Activated B cell treated with CpG ODN at 0.5 μM for 24 hours (primary cell): ENCODE measurements at regions not wholly inside any gene's neighbourhood (a gene's known extent, or its start where the extent isn't known, plus 50 kb on each side); places are given as distances from the start of the nearest gene placed in this dataset.
"Not testable (repeated sequence)": the region's sequence is repeated elsewhere in the genome, so short reads cannot be mapped to it uniquely, and the experiment has no call there.

ENCODE experiments used
- ATAC-seq: fragments of 200-7000 bp; cut with Tn5 transposase; one replicate; pipeline ENCODE4 v1.10.0; 2021; ENCODE audit warnings: low read depth, mild to moderate bottlenecking, moderate library complexity
- CTCF ChIA-PET: fragments of 350-600 bp; sonication (Branson Sonifier 250); formaldehyde crosslinking; loops from one replicate; lab custom pipeline; 2021; ENCODE audit warnings: antibody characterized with exemption; lab: Charles Lee
- POLR2A ChIA-PET: fragments of 350-600 bp; sonication (Branson Sonifier 250); formaldehyde crosslinking; loops from one replicate; lab custom pipeline; 2021; ENCODE audit warnings: antibody characterized with exemption; lab: Charles Lee
- DNase-seq: peaks from one replicate; pipeline ENCODE4 v3.0.0; 2022
- H3K27ac Mint-ChIP-seq: one replicate; pipeline ENCODE4 v1.8.0; 2020; ENCODE audit warnings: mixed read lengths
- H3K27me3 Mint-ChIP-seq: one replicate; pipeline ENCODE4 v1.8.0; 2021; ENCODE audit warnings: mixed read lengths
- H3K36me3 Mint-ChIP-seq: one replicate; pipeline ENCODE4 v1.8.0; 2021; ENCODE audit warnings: low read depth, mixed read lengths
- H3K4me1 Mint-ChIP-seq: one replicate; pipeline ENCODE4 v1.8.0; 2021; ENCODE audit warnings: mixed read lengths
- H3K4me3 Mint-ChIP-seq: one replicate; pipeline ENCODE4 v1.8.0; 2020; ENCODE audit warnings: mild to moderate bottlenecking, mixed read lengths
- H3K9me3 Mint-ChIP-seq: one replicate; pipeline ENCODE4 v1.8.0; 2020; ENCODE audit warnings: mixed read lengths
- intact Hi-C: fragments of 100-400 bp; cut with micrococcal nuclease; formaldehyde crosslinking; loops from one replicate; pipeline ENCODE4 v1.15.1; 2024
- TF ChIP-seq, protein P1 (sequence below): fragments of 200-600 bp; IDR thresholded peaks from one replicate; pipeline ENCODE4 v1.8.0; 2022; ENCODE audit warnings: antibody characterized with exemption, mild to moderate bottlenecking

DNA sequence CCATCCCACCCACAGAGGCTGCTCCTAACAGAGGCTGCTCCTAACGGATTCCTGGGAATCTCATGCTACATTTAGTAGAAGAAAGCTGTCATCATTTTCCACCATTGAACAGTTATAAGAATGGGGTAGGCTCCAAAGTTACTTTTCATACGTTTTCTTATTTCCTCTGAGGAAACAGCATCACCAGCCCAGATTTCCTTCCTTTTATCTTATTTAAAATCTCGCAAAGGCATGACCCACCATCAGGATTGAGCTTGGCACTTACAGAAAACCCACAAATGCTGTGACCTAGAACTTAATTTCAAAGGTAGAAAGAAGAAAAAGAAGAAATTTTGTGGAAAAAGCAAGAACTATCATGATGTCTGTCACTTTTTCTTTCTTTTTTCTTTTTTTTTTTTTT, 168.0 kb downstream of the LY86 start:
- TF ChIP-seq, protein P1, sequence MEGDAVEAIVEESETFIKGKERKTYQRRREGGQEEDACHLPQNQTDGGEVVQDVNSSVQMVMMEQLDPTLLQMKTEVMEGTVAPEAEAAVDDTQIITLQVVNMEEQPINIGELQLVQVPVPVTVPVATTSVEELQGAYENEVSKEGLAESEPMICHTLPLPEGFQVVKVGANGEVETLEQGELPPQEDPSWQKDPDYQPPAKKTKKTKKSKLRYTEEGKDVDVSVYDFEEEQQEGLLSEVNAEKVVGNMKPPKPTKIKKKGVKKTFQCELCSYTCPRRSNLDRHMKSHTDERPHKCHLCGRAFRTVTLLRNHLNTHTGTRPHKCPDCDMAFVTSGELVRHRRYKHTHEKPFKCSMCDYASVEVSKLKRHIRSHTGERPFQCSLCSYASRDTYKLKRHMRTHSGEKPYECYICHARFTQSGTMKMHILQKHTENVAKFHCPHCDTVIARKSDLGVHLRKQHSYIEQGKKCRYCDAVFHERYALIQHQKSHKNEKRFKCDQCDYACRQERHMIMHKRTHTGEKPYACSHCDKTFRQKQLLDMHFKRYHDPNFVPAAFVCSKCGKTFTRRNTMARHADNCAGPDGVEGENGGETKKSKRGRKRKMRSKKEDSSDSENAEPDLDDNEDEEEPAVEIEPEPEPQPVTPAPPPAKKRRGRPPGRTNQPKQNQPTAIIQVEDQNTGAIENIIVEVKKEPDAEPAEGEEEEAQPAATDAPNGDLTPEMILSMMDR: no peak
- H3K27me3 Mint-ChIP-seq: peaks cover 9% of the 10 kb centered on the region
- ATAC-seq (no peak), DNase-seq (no peak)
- peaks cover 21% of the 10 kb centered on the region for H3K4me1 Mint-ChIP-seq
- POLR2A ChIA-PET: interaction anchor here (0.7 kb wide), 2 partner anchors 295 to 422 kb away, joined by 3 to 11 read pairs; no protein-coding TSS in a partner anchor
- CTCF ChIA-PET: interaction anchor here (0.8 kb wide), 1 partner anchor 485 kb away, joined by 3 read pairs; no protein-coding TSS in a partner anchor
- H3K9me3 Mint-ChIP-seq: no peaks in the 10 kb centered on the region
- intact Hi-C loops: no loop called here
- no peak overlapping the region for H3K4me3 Mint-ChIP-seq
- no peak overlapping the region for H3K27ac Mint-ChIP-seq
- no peaks in the 10 kb centered on the region for H3K36me3 Mint-ChIP-seq

DNA sequence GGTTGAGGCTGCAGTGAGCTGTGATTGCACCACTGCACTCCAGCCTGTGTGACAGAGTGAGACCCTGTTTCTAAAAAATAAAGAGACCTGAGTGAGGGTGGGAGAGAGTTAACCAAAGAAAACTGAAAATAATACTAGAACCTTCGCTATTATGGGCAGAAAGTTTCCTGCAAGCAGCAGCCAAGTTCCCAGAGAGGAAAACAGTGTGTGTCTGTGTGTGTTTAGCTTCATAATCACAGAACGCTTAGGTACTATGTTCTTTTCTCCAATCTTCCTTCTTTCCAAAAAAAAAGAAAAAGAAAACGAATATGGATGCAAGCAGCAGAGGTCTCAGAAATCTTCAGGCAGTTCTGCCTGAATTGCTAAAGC, 170.0 kb downstream of the LY86 start:
- intact Hi-C loops: no loop called here
- H3K27ac Mint-ChIP-seq: no peak overlapping the region
- TF ChIP-seq, protein P1: no peak
- peaks cover 9% of the 10 kb centered on the region for H3K27me3 Mint-ChIP-seq
- no peaks in the 10 kb centered on the region for H3K36me3 Mint-ChIP-seq
- POLR2A ChIA-PET: no interaction called here
- CTCF ChIA-PET: interaction anchor here (0.6 to 3.2 kb wide), 31 partner anchors 8 to 856 kb away, joined by 3 to 54 read pairs (median 4); no protein-coding TSS in a partner anchor
- DNase-seq (no peak), ATAC-seq (no peak)
- no peaks in the 10 kb centered on the region for H3K9me3 Mint-ChIP-seq
- H3K4me1 Mint-ChIP-seq: peaks cover 21% of the 10 kb centered on the region
- no peak overlapping the region for H3K4me3 Mint-ChIP-seq

GRCh38 chr6:6758915-6759654, 170.6 kb downstream of the LY86 start:
- CTCF ChIA-PET: interaction anchor here (0.6 to 3.2 kb wide), 32 partner anchors 9 to 856 kb away, joined by 3 to 54 read pairs (median 4); no protein-coding TSS in a partner anchor
- POLR2A ChIA-PET: no interaction called here
- no peaks in the 10 kb centered on the region for H3K9me3 Mint-ChIP-seq
- H3K4me1 Mint-ChIP-seq: peaks cover 21% of the 10 kb centered on the region
- DNase-seq (peak; percentile 22), ATAC-seq (peak; percentile 88)
- H3K27me3 Mint-ChIP-seq: peaks cover 9% of the 10 kb centered on the region
- no peaks in the 10 kb centered on the region for H3K36me3 Mint-ChIP-seq
- TF ChIP-seq, protein P1: no peak
- H3K4me3 Mint-ChIP-seq: no peak overlapping the region
- intact Hi-C loops: loop anchor here (1.0 kb wide), 3 partner anchors 327 to 856 kb away; no protein-coding TSS in a partner anchor
- no peak overlapping the region for H3K27ac Mint-ChIP-seq

DNA sequence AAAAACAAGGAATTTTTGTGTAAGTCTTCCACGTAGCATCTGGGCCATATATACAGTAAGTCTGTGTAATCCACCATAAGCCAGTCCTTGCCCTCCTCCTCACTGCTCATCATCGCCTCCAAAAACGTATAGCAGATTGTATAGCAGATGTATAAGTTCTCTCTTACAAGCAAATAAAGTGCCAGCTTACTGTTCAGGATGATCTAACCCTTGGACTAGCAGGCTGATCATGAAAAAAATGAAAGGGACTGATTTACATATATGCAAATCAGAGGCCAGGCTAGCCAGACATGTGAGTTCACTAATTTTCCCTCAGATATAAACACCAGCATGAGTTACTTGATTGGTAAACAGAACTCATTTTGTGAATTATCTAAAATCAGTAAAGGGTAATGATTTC, 171.5 kb downstream of the LY86 start:
- POLR2A ChIA-PET: no interaction called here
- TF ChIP-seq, protein P1: no peak
- Mint-ChIP-seq H3K36me3 (no peaks in the 10 kb centered on the region), H3K4me1 (peaks cover 21% of the 10 kb centered on the region), H3K27ac (no peak overlapping the region), H3K4me3 (no peak overlapping the region), H3K27me3 (peaks cover 6% of the 10 kb centered on the region), H3K9me3 (no peaks in the 10 kb centered on the region)
- no peak for DNase-seq
- CTCF ChIA-PET: interaction anchor here (1.1 to 3.2 kb wide), 12 partner anchors 8 to 516 kb away, joined by 3 to 54 read pairs (median 7); no protein-coding TSS in a partner anchor
- no peak for ATAC-seq
- intact Hi-C loops: no loop called here

DNA sequence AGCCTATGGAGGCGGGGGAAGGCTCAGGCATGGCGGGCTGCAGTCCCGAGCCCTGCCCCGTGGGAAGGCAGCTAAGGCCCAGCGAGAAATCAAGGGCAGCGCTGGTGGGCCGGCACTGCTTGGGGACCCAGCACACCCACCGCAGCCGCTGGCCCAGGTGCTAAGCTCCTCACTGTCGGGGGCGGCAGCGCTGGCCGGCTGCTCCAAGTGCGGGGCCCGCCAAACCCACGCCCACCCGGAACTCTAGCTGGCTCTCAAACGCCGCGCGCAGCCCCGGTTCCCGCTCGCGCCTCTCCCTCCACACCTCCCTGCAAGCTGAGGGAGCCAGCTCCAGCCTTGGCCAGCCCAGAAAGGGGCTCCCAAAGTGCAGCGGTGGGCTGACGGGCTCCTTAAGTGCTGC, 174.0 kb downstream of the LY86 start:
- intact Hi-C loops, H3K27me3 Mint-ChIP-seq, DNase-seq, H3K9me3 Mint-ChIP-seq, CTCF ChIA-PET, H3K27ac Mint-ChIP-seq, ATAC-seq, H3K36me3 Mint-ChIP-seq, H3K4me3 Mint-ChIP-seq, POLR2A ChIA-PET: not testable (repeated sequence)
- peaks cover 21% of the 10 kb centered on the region for H3K4me1 Mint-ChIP-seq
